Endothelial cell of umbilical vein (primary cell): ENCODE measurements at regions not wholly inside any gene's neighbourhood (a gene's known extent, or its start where the extent isn't known, plus 50 kb on each side); places are given as distances from the start of the nearest gene placed in this dataset.

Source experiments
- BruUV-seq: library from RNA; stranded (reverse); fragments of 400-500 nt; replicated peaks from 2 replicates; lab custom pipeline; 2021; lab: Mats Ljungman, UMichigan
- CTCF ChIA-PET: fragments of 300-600, 350-600 bp; sonication (Branson Sonifier 250); formaldehyde crosslinking; loops from one replicate; lab custom pipeline; 2021; ENCODE audit warnings: antibody characterized with exemption, inconsistent platforms; lab: Charles Lee
- POLR2A ChIA-PET: fragments of 300-600, 350-600 bp; sonication (Branson Sonifier 250); formaldehyde crosslinking; loops from one replicate; lab custom pipeline; 2021; ENCODE audit warnings: antibody characterized with exemption, inconsistent platforms; lab: Charles Lee
- DNase-seq: peaks from one replicate; pipeline ENCODE4 v3.0.0-alpha.2; 2011; ENCODE audit warnings: low read depth, low spot score
- FAIRE-seq: peaks from 2 replicates; lab custom pipeline; 2011; peaks lifted over from hg19 to GRCh38; lab: Jason Lieb, UNC
- H2AFZ ChIP-seq: 2 replicates; pipeline ENCODE4 v1.6.0; 2012; ENCODE audit warnings: low read depth, low read length, control low read depth, inconsistent platforms
- H3K27ac ChIP-seq: 2 replicates; pipeline ENCODE4 v1.5.1; 2011; ENCODE audit warnings: low read depth, mild to moderate bottlenecking, control low read depth, low read length, moderate library complexity; ENCODE audit not compliant: insufficient read depth
- H3K27me3 ChIP-seq, 2 experiments: 2 replicates each; pipeline versions ENCODE4 v1.6.0 to v1.6.1; 2011; ENCODE audit warnings: low read length in 2 of 2, mixed read lengths in 1 of 2; ENCODE audit not compliant: control insufficient read depth in 2 of 2, insufficient read depth in 2 of 2
- H3K36me3 ChIP-seq, 2 experiments: 2 replicates in 1 of 2; 3 replicates in 1 of 2; pipeline ENCODE4 v1.5.1; 2011; ENCODE audit warnings: low read length in 2 of 2, mild to moderate bottlenecking in 1 of 2, moderate library complexity in 1 of 2; ENCODE audit not compliant: control insufficient read depth in 2 of 2, insufficient read depth in 2 of 2; ENCODE audit errors: extremely low read depth in 1 of 2
- H3K4me1 ChIP-seq: 3 replicates; pipeline ENCODE4 v1.5.1; 2011; ENCODE audit warnings: mild to moderate bottlenecking, low read length; ENCODE audit not compliant: control insufficient read depth, insufficient read depth; ENCODE audit errors: extremely low read depth
- H3K4me2 ChIP-seq: 2 replicates; pipeline ENCODE4 v1.6.1; 2011; ENCODE audit warnings: low read length, control low read depth, mixed read lengths; ENCODE audit not compliant: insufficient read depth
- H3K4me3 ChIP-seq, 3 experiments: fragments of 200-600 bp in 1 of 3; sonication (generic), shearing (Covaris generic) in 1 of 3; replicated peaks in 1 of 3; 2 replicates each; pipeline ENCODE4 v1.5.1; 2011 to 2016; ENCODE audit warnings: control low read depth in 3 of 3, low read length in 3 of 3, mild to moderate bottlenecking in 2 of 3, inconsistent platforms in 1 of 3, low read depth in 1 of 3, moderate library complexity in 1 of 3; ENCODE audit not compliant: insufficient read depth in 1 of 3
- H3K79me2 ChIP-seq: 2 replicates; pipeline ENCODE4 v1.6.0; 2012; ENCODE audit warnings: low read length, inconsistent platforms; ENCODE audit not compliant: control insufficient read depth, insufficient read depth
- H3K9ac ChIP-seq: replicated peaks from 2 replicates; pipeline ENCODE3; 2011; ENCODE audit warnings: low read length, control low read depth; ENCODE audit not compliant: insufficient read depth; ENCODE audit errors: extremely low read depth
- H3K9me1 ChIP-seq: replicated peaks from 3 replicates; pipeline ENCODE4 v1.6.0; 2011; ENCODE audit warnings: mild to moderate bottlenecking, low read length; ENCODE audit not compliant: control insufficient read depth, insufficient read depth; ENCODE audit errors: extremely low read depth
- H3K9me3 ChIP-seq: replicated peaks from 2 replicates; pipeline ENCODE4 v1.5.1; 2012; ENCODE audit warnings: low read length, inconsistent platforms; ENCODE audit not compliant: control insufficient read depth, insufficient read depth
- H4K20me1 ChIP-seq: replicated peaks from 2 replicates; pipeline ENCODE3; 2011; ENCODE audit warnings: mild to moderate bottlenecking, low read length; ENCODE audit not compliant: control insufficient read depth, insufficient read depth; ENCODE audit errors: extremely low read depth
- EZH2 ChIP-seq: IDR thresholded peaks from 2 replicates; pipeline ENCODE4 v1.6.1; 2012; ENCODE audit warnings: borderline replicate concordance, low read depth, mild to moderate bottlenecking, moderate library complexity, low read length, inconsistent platforms; ENCODE audit not compliant: severe bottlenecking
- FOS ChIP-seq: IDR thresholded peaks from 2 replicates; pipeline ENCODE4 v1.6.1; 2011; ENCODE audit warnings: mild to moderate bottlenecking, low read length, moderate library complexity, borderline replicate concordance; ENCODE audit not compliant: insufficient read depth
- GATA2 ChIP-seq: IDR thresholded peaks from 2 replicates; pipeline ENCODE4 v1.7.0; 2011; ENCODE audit warnings: low read depth, mild to moderate bottlenecking, moderate library complexity, mixed read lengths, low read length; ENCODE audit not compliant: insufficient read length, insufficient read depth
- JUN ChIP-seq: IDR thresholded peaks from 2 replicates; pipeline ENCODE4 v1.6.1; 2011; ENCODE audit warnings: borderline replicate concordance, low read depth; ENCODE audit not compliant: insufficient read length, insufficient read depth
- MYC ChIP-seq: IDR thresholded peaks from one replicate; pipeline ENCODE4 v1.6.1; 2011; ENCODE audit warnings: mild to moderate bottlenecking, low read depth, low read length
- POLR2A ChIP-seq: IDR thresholded peaks from 2 replicates; pipeline ENCODE4 v1.6.1; 2012; ENCODE audit warnings: low read depth, mild to moderate bottlenecking, control low read depth, low read length
- POLR2AphosphoS5 ChIP-seq: IDR thresholded peaks from 2 replicates; pipeline ENCODE4 v1.6.1; 2012; ENCODE audit warnings: low read depth, mild to moderate bottlenecking, control low read depth, low read length, moderate library complexity; ENCODE audit not compliant: insufficient read depth
- dilution Hi-C: fragments of 300-500 bp; cut with MboI; formaldehyde crosslinking; loops from one replicate; pipeline ENCODE4 v1.15.0; 2019; ENCODE audit warnings: low sequenced_read_pairs; ENCODE audit not compliant: extremely low pct_ligation_motif_present
- intact Hi-C: fragments of 100-400 bp; cut with micrococcal nuclease; formaldehyde crosslinking; loops from one replicate; pipeline ENCODE4 v1.10.0; 2022
- TF ChIP-seq, protein P1 (sequence below): IDR thresholded peaks from 2 replicates; pipeline ENCODE4 v1.6.1; 2011; ENCODE audit not compliant: insufficient read depth, insufficient read length
- TF ChIP-seq, protein P2 (sequence below), 2 donors: IDR thresholded peaks; 1 replicate in 1 of 2; 2 replicates in 1 of 2; pipeline ENCODE4 v1.5.1; 2011; ENCODE audit warnings: low read length in 2 of 2, mild to moderate bottlenecking in 2 of 2, moderate library complexity in 2 of 2, control low read depth in 1 of 2, inconsistent platforms in 1 of 2, low read depth in 1 of 2; ENCODE audit not compliant: insufficient read depth in 1 of 2; ENCODE audit errors: extremely low read depth in 1 of 2

DNA sequence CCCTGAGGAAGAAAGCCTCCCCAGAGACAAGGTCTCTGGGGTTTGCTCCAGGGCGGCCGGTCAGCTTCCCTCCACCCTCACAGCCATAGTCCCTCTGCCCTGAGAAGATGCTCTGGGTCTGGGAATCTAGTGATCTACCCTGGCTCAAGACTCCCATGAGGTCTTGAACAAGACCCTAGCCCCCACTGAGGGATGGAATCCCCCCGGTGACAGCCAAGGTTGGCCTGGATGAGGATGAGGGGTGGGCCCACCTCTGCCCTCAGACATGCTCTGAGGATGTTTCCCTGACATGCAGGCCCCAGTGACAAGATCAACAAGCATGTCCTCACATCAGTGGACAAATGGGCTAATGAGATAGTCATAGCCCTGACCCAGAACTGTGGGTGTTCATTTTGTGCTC, 138.6 kb downstream of the C5orf15 start:
- Histone ChIP-seq H3K27ac (no peak overlapping the region), H3K4me3 (no peak overlapping the region), H3K9me1 (no peaks in the 10 kb centered on the region), H3K27me3 (no peaks in the 10 kb centered on the region), H3K4me1 (peaks cover 23% of the 10 kb centered on the region), H3K9me3 (no peaks in the 10 kb centered on the region), H4K20me1 (no peaks in the 10 kb centered on the region), H3K79me2 (no peaks in the 10 kb centered on the region), H2AFZ (no peak overlapping the region), H3K9ac (no peak overlapping the region), H3K4me2 (no peak overlapping the region), H3K36me3 (no peaks in the 10 kb centered on the region)
- intact Hi-C loops (no loop called here), dilution Hi-C loops (no loop called here)
- no TSS peak for BruUV-seq
- FAIRE-seq (no peak), DNase-seq (no peak)
- TF ChIP-seq FOS (no peak), POLR2A (no peak), JUN (no peak), POLR2AphosphoS5 (no peak), MYC (no peak)
- TF ChIP-seq, protein P1, sequence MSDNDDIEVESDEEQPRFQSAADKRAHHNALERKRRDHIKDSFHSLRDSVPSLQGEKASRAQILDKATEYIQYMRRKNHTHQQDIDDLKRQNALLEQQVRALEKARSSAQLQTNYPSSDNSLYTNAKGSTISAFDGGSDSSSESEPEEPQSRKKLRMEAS: no peak
- TF ChIP-seq, protein P2, sequence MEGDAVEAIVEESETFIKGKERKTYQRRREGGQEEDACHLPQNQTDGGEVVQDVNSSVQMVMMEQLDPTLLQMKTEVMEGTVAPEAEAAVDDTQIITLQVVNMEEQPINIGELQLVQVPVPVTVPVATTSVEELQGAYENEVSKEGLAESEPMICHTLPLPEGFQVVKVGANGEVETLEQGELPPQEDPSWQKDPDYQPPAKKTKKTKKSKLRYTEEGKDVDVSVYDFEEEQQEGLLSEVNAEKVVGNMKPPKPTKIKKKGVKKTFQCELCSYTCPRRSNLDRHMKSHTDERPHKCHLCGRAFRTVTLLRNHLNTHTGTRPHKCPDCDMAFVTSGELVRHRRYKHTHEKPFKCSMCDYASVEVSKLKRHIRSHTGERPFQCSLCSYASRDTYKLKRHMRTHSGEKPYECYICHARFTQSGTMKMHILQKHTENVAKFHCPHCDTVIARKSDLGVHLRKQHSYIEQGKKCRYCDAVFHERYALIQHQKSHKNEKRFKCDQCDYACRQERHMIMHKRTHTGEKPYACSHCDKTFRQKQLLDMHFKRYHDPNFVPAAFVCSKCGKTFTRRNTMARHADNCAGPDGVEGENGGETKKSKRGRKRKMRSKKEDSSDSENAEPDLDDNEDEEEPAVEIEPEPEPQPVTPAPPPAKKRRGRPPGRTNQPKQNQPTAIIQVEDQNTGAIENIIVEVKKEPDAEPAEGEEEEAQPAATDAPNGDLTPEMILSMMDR (IDR thresholded peaks at IDR 0.05; ENCODE audit: extremely low read depth in 1 of 2, insufficient read depth in 1 of 2, low read depth in 1 of 2, low read length in 2 of 2): no peak
- ChIA-PET CTCF (no interaction called here), POLR2A (no interaction called here)

DNA sequence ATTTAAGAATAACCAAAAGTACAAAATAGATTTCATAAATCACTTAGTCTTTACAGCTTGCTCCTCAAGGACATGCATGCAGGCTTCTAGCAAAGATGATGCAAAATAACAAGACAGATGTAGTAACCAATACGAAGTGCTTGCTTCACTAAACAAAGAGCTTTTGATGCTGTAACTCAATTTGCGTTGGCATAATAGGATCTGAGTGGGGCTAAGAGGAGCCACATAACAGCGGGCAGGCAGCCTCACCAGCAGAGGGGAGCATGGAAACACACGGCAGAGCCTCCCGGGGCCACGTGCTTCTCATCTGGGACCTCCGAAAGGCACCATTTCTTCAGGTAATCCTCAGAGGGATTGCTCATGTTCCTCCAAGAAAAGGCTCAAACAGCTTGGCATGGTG, 139.7 kb downstream of the C5orf15 start:
- dilution Hi-C loops: no loop called here
- intact Hi-C loops: no loop called here
- CTCF ChIA-PET: no interaction called here
- no peak for FAIRE-seq
- no TSS peak for BruUV-seq
- Histone ChIP-seq H3K36me3 (no peaks in the 10 kb centered on the region), H3K27ac (no peak overlapping the region), H3K4me2 (no peak overlapping the region), H3K79me2 (no peaks in the 10 kb centered on the region), H3K9ac (no peak overlapping the region), H4K20me1 (no peaks in the 10 kb centered on the region), H3K27me3 (peaks cover 0 to 2% of the 10 kb centered on the region in 2 experiments), H3K9me1 (no peaks in the 10 kb centered on the region), H3K4me1 (peaks cover 23% of the 10 kb centered on the region), H3K4me3 (no peak overlapping the region), H3K9me3 (no peaks in the 10 kb centered on the region), H2AFZ (no peak overlapping the region)
- POLR2A ChIA-PET: no interaction called here
- no peak for TF ChIP-seq EZH2
- TF ChIP-seq POLR2AphosphoS5: no peak
- TF ChIP-seq, protein P1: no peak
- TF ChIP-seq, protein P2 (IDR thresholded peaks at IDR 0.05; ENCODE audit: extremely low read depth in 1 of 2, insufficient read depth in 1 of 2, low read depth in 1 of 2, low read length in 2 of 2): no peak
- TF ChIP-seq FOS: no peak
- TF ChIP-seq GATA2: no peak
- TF ChIP-seq POLR2A: no peak
- no peak for TF ChIP-seq JUN
- no peak for TF ChIP-seq MYC
- DNase-seq: no peak
